Glomerular visceral epithelial cell (primary cell): ENCODE measurements at regions not wholly inside any gene's neighbourhood (a gene's known extent, or its start where the extent isn't known, plus 50 kb on each side); places are given as distances from the start of the nearest gene placed in this dataset.
"Not testable (repeated sequence)": the region's sequence is repeated elsewhere in the genome, so short reads cannot be mapped to it uniquely, and the experiment has no call there.

Experiments used
- DNase-seq: peaks from one replicate; pipeline ENCODE4 v3.0.0-alpha.2; 2016; ENCODE audit errors: extremely low spot score

GRCh38 chr9:80771555-80772347 lies 917.6 kb downstream of the TLE1 start:
- DNase-seq: no peak

DNA sequence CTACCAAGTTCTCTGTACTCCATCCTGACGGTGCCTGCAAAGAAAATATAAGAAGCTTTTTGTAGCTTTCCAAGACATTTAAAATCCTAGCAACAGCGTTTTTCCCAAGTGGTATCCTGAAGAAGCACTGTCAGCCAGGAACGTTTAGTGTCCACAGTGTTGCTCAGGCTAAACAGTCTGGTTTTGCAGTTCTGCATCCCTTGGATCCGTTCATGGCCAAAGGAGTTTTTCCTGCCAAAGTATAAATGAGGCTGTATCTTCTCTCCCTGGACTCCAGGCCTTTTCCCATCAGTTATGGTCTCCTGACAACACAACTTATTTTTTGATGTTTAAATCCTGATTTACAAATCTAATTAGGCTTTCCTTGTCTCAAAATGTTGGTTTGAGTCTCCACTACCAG lies 925.8 kb downstream of the TLE1 start:
- DNase-seq: no peak

DNA sequence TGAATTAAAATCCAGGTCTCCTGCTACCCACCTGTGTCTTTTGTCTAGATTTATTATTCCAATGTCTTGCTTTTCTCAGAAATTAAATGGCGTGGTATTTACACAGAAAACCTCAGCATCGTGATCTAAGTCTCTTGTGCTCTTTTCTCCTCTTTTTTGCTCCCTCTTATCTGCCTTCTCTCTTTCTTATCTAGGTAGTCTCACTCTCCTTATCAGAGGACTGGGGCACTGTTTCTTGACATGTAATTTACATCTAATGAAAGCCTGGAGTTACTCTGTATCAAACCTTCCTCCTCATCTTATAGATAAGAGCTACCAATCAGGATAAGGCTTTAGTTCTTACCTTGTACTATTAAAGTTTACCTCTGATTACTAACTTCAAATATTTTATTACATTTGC lies 933.8 kb downstream of the TLE1 start:
- DNase-seq: no peak

GRCh38 chr9:80747056-80747455 lies 942.3 kb downstream of the TLE1 start:
- DNase-seq: not testable (repeated sequence)

DNA sequence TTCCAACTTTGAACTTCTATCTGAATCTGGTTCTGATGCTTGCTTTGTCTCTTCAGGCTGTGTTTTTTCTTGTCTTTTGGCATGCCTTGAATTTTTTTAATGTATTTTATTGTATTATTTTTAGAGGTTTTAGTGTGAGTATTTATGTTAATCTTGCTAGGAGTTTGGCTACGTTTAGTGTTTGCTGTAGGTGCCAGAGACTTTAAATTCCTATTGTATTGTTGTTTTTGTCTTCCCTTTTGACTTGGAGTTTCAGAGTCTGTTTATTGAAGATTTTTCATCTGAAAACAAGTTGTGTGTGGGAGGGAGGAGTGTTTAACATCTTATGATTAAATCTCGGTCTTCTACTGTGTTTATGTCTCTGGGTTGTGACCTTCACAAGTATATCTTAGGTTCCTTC lies 956.8 kb downstream of the TLE1 start:
- no peak for DNase-seq

- DNase-seq: no peak
These were observed 968.8 kb downstream of the TLE1 start for GRCh38 chr9:80720579-80720978.

DNA sequence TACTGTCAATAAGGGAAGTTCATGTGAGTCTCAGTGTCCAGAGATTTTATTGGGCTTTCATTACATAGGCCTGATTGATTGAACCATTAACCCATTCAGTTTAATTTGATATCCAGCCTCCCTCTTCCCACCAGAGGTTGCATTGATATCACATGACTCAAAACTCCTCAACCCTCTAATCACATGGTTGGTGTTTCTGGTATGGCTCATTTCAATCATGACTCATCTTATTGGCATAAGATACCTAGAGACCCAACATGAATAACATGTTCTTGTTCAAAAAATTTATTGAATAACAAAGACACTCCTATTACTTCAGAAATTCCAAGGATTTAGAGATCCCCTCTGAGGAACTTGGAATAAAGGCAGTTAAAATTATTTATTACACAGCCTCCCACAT lies 982.2 kb downstream of the TLE1 start:
- DNase-seq: peak; percentile 53

GRCh38 chr9:80701061-80701460 lies 988.3 kb downstream of the TLE1 start:
- DNase-seq: no peak

DNA sequence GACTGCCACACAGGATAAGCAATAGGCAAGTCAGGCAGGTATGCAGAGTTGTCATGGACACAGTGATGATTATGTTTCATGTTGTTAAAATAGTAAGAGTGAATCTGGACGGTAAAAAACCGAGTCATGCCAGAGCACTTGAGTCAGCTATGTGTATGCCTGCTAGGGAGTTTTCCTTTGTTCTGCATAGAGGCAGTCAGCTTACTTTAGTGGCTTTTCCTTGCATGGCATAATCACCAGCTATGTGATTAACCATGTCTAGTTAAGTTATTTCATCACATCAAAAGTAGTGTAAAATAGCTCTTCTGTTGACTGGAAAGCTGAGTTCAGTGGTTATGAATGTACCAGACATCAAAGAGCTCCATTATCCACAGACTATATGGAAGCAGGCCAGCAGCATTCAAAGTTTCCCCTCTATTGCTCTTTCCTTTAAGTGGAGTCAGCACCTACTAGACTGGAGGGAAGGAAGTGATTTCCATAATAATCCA lies 989.8 kb downstream of the TLE1 start:
- peak; percentile 84 for DNase-seq

GRCh38 chr9:80698725-80699410 lies 990.5 kb downstream of the TLE1 start:
- no peak for DNase-seq

DNA sequence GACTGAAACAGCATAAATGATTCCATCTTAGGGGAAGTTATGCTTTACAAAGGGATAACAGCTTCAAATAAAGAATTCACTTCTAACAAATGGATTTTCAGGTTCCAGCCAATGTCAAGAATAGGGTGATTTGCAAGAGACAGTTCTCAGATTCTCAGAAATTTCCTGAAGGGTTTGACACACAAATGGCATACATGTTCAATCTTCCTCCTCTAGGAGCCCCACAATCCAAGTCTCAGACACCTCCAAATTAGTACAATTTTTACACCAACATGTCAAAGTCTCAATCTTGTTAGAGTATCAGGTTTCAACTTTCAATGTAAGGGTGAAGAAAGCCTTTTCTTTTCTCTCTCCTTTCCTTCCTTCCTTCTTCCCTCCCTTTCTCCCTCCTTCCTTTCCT lies 996.6 kb downstream of the TLE1 start:
- DNase-seq: no peak

DNA sequence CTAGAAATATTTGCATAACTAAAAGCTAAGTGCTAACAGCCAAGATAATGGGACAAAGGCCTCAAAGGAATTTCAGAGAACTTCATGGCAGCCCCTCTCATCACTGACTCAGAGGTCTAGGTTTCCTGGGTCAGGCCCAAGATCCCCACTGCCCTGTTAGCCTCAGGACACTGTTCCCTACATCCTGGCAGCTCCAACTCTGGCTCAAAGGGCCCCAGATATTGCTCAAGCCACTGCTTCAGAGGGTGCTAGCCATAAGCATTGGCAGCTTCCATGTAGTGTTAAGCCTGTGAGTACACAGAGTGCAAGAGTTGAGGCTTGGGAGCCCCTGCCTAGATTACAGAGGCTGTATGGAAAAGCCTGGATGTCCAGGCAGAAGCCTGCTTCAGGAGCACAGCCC lies 998.1 kb downstream of the TLE1 start:
- DNase-seq: no peak

DNA sequence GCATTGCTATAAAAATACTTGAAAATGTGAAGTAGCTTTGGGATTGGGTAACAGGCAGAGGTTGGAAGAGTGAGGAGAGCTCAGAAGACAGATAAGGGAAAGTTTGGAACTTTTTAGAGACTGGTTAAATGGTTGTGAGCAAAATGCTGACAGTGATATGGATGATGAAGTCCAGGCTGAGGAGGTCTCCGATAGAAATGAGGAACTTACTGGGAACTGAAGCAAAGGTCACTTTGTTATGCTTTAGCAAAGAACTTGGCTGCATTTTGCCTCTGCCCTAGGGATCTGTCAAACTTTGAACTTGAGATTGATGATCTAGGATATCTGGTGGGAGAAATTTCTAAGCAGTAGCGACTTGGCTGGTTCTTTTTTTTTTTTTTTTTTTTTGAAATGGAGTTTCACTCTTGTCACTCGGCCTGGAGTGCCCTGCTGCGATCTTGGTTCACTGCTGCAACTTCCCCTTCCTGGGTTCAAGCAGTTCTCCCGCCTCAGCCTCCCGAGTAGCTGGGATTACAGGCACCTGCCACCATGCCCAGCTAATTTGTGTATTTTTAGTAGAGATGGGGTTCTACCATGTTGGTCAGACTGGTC lies 998.9 kb downstream of the TLE1 start:
- DNase-seq: no peak

DNA sequence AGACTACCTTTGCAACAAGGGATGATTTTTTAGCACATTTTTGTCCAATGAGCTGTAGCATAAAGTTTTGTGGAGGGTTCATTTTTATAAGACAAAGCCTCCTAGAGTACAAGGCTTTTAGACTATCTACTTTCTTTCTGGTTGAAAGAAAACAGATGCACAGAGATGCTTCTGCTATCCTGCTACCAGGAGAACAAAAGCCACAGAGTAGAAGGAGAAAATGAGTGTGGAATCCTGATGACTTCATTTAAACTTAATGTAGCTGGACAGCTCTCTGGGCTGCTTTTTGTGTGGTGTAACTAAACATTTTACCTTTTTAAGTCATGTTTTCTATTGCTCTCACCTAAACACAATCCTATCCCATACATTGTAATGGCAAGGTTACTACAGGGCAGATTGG lies 1009.4 kb downstream of the TLE1 start:
- DNase-seq: no peak

DNA sequence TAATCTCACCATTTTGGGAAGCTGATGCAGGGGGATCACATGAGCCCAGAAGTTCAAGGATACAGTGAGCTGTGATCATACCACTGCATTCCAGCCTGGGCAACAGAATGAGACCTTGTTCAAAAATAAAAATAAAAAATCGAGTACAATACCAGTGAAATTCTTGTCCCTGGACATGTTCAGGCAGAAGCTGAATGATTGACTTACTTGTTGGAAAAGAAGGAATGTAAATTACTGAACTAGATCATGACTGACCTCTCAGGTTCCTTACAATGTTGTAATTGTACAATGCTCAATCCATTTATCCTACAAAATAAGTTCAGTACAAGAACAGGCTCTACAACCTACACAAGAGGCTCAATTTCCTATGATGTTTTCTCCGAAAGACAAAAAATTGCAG lies 1010.4 kb downstream of the TLE1 start:
- no peak for DNase-seq

- no peak for DNase-seq
These were observed 1015.9 kb downstream of the TLE1 start for GRCh38 chr9:80673496-80673895.

DNA sequence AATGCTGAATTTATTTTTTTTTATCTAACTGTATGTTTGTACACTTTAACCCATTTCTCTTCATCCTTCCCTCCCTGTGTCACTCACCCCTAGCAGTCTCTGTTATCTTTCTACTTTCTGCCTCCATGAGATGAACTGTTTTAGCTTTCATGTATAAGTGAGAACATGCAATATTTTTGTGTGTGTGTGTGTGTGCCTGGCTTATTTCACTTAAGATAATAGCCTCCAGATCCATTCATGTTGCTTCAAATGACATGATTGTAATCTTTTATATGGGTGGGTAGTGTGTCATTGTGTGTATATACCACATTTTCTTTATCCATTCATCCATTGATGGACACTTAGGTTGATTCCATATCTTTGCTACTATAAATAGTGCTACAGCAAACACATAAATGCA lies 1023.9 kb downstream of the TLE1 start:
- DNase-seq: no peak

GRCh38 chr9:80664327-80665210 lies 1024.8 kb downstream of the TLE1 start:
- DNase-seq: no peak

- DNase-seq: not testable (repeated sequence)
These were observed 1029.6 kb downstream of the TLE1 start for GRCh38 chr9:80659751-80660150.

GRCh38 chr9:80651044-80651443 lies 1038.3 kb downstream of the TLE1 start:
- DNase-seq: peak; percentile 41

- DNase-seq: no peak
These were observed 1039.9 kb downstream of the TLE1 start for GRCh38 chr9:80649496-80649895.

DNA sequence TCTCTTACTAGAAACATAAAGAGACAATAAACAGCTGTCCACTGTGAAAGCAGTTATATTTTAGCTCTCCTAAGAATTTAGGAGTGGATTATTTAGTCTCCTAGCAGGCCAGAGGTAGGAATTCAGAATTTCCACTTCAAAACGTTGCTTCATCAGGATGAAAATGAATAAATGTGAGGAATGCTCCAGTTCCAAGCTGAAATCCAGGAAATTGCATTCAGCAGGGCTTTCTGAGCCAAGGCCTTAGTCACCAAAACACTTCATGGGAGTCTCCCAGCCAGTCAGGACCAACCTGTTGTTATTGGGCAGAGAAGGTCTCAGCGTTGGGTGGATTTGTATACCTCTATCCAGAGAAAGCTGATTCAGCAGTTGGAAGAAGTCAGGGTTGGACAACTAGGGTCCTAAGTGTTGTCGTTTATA lies 1040.3 kb downstream of the TLE1 start:
- DNase-seq: peak; percentile 82
